PC-3 (cell line): ENCODE measurements at regions not wholly inside any gene's neighbourhood (a gene's known extent, or its start where the extent isn't known, plus 50 kb on each side); places are given as distances from the start of the nearest gene placed in this dataset.
"Not testable (repeated sequence)": the region's sequence is repeated elsewhere in the genome, so short reads cannot be mapped to it uniquely, and the experiment has no call there.

Experiments used
- ATAC-seq: fragments of 200-7000 bp; cut with Tn5 transposase; 2 replicates; pipeline ENCODE4 v1.9.1; 2020; ENCODE audit warnings: mild to moderate bottlenecking, moderate library complexity
- BruUV-seq: library from RNA; stranded (reverse); fragments of 400-500 nt; replicated peaks from 2 replicates; lab custom pipeline; 2021; lab: Mats Ljungman, UMichigan
- CTCF ChIA-PET: fragments of 300-600 bp; sonication (Branson Sonifier 250); formaldehyde crosslinking; loops from one replicate; lab custom pipeline; 2022; ENCODE audit warnings: antibody characterized with exemption; lab: Charles Lee
- POLR2A ChIA-PET: fragments of 300-600 bp; sonication (Branson Sonifier 250); formaldehyde crosslinking; loops from one replicate; lab custom pipeline; 2022; ENCODE audit warnings: antibody characterized with exemption; ENCODE audit not compliant: unreplicated experiment; lab: Charles Lee
- DNase-seq: peaks from one replicate; pipeline ENCODE4 v3.0.0-alpha.2; 2015
- H2AFZ ChIP-seq: fragments of 300-600 bp; sonication (generic); 2 replicates; pipeline ENCODE4 v1.6.0; 2016; ENCODE audit warnings: antibody characterized with exemption, low read length
- H3F3A ChIP-seq: fragments of 300-600 bp; sonication (generic); one replicate; pipeline ENCODE4 v1.6.0; 2017; ENCODE audit warnings: antibody characterized with exemption, low read length, control low read depth, mild to moderate bottlenecking; ENCODE audit not compliant: unreplicated experiment
- H3K27ac ChIP-seq: fragments of 300-600 bp; sonication (generic); 2 replicates; pipeline ENCODE4 v1.5.1; 2016; ENCODE audit warnings: mild to moderate bottlenecking, low read length
- H3K27me3 ChIP-seq: fragments of 300-600 bp; sonication (generic); 2 replicates; pipeline ENCODE4 v1.6.1; 2016; ENCODE audit warnings: low read length, mixed read lengths
- H3K36me3 ChIP-seq: fragments of 300-600 bp; sonication (generic); 2 replicates; pipeline ENCODE4 v1.6.1; 2016; ENCODE audit warnings: low read depth, mixed run types, low read length, mixed read lengths
- H3K4me1 ChIP-seq: fragments of 300-600 bp; sonication (generic); 2 replicates; pipeline ENCODE4 v1.5.1; 2016; ENCODE audit warnings: low read length; ENCODE audit not compliant: insufficient read depth
- H3K4me2 ChIP-seq: fragments of 300-600 bp; sonication (generic); 2 replicates; pipeline ENCODE4 v1.6.0; 2016; ENCODE audit warnings: low read length
- H3K4me3 ChIP-seq: fragments of 300-600 bp; sonication (generic); 2 replicates; pipeline ENCODE4 v1.5.1; 2016; ENCODE audit warnings: mild to moderate bottlenecking, low read length, mixed read lengths
- H3K79me2 ChIP-seq: fragments of 300-600 bp; sonication (generic); 2 replicates; pipeline ENCODE4 v1.6.1; 2017; ENCODE audit warnings: low read length, mixed read lengths
- H3K9ac ChIP-seq: fragments of 300-600 bp; sonication (generic); 2 replicates; pipeline ENCODE4 v1.6.0; 2016; ENCODE audit warnings: mild to moderate bottlenecking, low read length
- H3K9me2 ChIP-seq: fragments of 300-600 bp; sonication (generic); replicated peaks from 2 replicates; pipeline ENCODE4 v1.6.1; 2016; ENCODE audit warnings: mixed run types, low read length, mixed read lengths
- H3K9me3 ChIP-seq: fragments of 300-600 bp; sonication (generic); 2 replicates; pipeline ENCODE4 v1.6.1; 2016; ENCODE audit warnings: low read length, mixed read lengths
- H4K20me1 ChIP-seq: fragments of 300-600 bp; sonication (generic); 2 replicates; pipeline ENCODE4 v1.6.1; 2016; ENCODE audit warnings: low read length, mixed read lengths
- EZH2 ChIP-seq: fragments of 300-600 bp; sonication (generic); IDR thresholded peaks from one replicate; pipeline ENCODE4 v1.6.1; 2017; ENCODE audit warnings: antibody characterized with exemption, mild to moderate bottlenecking, low read length; ENCODE audit not compliant: unreplicated experiment
- EZH2phosphoT487 ChIP-seq: fragments of 300-600 bp; sonication (generic); IDR thresholded peaks from 2 replicates; pipeline ENCODE4 v1.6.1; 2018; ENCODE audit warnings: mild to moderate bottlenecking, antibody characterized with exemption, low read length, borderline replicate concordance
- intact Hi-C: fragments of 100-400 bp; cut with micrococcal nuclease; formaldehyde crosslinking; loops from 2 replicates; pipeline ENCODE4 v1.9.0; 2023
- TF ChIP-seq, protein P1 (sequence below): fragments of 300-600 bp; sonication (generic); conservative IDR thresholded peaks from 2 replicates; pipeline ENCODE4 v1.5.1; 2017; ENCODE audit warnings: antibody characterized with exemption, low read depth, mild to moderate bottlenecking, low read length

DNA sequence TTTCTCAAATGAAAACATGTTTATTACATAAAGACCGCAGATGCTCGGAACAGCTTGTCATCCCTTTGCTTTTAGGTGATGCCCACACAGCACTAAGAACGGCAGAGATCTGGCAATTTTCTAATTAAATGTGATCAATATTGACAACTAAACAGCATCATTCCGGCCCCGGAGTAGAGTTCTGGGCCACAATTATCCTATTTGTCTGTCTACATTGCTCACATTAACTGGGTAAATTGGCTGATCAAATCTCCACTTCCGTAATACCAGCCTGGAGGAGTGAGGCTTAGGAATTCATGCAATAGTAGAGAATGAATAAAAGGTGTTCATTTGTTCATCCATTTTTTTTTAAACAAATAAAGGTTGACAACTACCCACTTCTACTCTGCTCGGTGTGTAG, 245.1 kb upstream of the C9orf72 start:
- Histone ChIP-seq H3K4me2 (no peak overlapping the region), H4K20me1 (no peaks in the 10 kb centered on the region), H3K79me2 (no peaks in the 10 kb centered on the region), H3F3A (no peaks in the 10 kb centered on the region), H3K9me2 (no peaks in the 10 kb centered on the region), H3K27me3 (0 out of 2 replicates have a peak, but pooled peaks cover 5% of the 10 kb centered on the region), H3K9ac (no peak overlapping the region), H2AFZ (no peak overlapping the region), H3K4me3 (no peak overlapping the region), H3K36me3 (no peaks in the 10 kb centered on the region), H3K27ac (no peak overlapping the region), H3K4me1 (no peaks in the 10 kb centered on the region), H3K9me3 (no peaks in the 10 kb centered on the region)
- TF ChIP-seq EZH2 (no peak), EZH2phosphoT487 (no peak)
- TF ChIP-seq, protein P1, sequence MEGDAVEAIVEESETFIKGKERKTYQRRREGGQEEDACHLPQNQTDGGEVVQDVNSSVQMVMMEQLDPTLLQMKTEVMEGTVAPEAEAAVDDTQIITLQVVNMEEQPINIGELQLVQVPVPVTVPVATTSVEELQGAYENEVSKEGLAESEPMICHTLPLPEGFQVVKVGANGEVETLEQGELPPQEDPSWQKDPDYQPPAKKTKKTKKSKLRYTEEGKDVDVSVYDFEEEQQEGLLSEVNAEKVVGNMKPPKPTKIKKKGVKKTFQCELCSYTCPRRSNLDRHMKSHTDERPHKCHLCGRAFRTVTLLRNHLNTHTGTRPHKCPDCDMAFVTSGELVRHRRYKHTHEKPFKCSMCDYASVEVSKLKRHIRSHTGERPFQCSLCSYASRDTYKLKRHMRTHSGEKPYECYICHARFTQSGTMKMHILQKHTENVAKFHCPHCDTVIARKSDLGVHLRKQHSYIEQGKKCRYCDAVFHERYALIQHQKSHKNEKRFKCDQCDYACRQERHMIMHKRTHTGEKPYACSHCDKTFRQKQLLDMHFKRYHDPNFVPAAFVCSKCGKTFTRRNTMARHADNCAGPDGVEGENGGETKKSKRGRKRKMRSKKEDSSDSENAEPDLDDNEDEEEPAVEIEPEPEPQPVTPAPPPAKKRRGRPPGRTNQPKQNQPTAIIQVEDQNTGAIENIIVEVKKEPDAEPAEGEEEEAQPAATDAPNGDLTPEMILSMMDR: no peak
- BruUV-seq: no TSS peak
- DNase-seq: no peak
- ChIA-PET POLR2A (no interaction called here), CTCF (no interaction called here)
- ATAC-seq: no peak
- intact Hi-C loops: no loop called here

DNA sequence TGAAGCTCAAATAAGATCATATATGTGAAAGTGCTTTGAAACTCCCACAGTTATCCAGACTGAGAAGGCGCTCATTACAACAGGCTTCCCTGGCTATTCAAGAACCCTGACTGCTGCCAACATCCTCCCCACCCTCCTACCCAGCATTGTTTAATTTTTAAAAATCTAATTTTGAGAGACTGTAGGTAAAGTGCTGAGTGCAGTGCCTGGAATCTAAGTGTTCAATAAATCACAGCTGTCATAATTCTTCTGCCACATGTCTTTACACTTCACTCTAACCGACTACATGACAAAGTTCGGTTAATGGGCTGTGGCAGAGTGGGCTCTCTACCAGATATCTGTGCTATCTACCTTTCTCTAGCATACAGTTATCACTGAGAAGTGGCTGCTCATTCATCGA, 255.6 kb upstream of the C9orf72 start:
- intact Hi-C loops: no loop called here
- ChIA-PET POLR2A (no interaction called here), CTCF (no interaction called here)
- Histone ChIP-seq H3K9me2 (no peaks in the 10 kb centered on the region), H3K4me2 (no peak overlapping the region), H3K4me1 (no peaks in the 10 kb centered on the region), H3K9ac (no peak overlapping the region), H3K27me3 (no peaks in the 10 kb centered on the region), H4K20me1 (no peaks in the 10 kb centered on the region), H2AFZ (no peak overlapping the region), H3K36me3 (no peaks in the 10 kb centered on the region), H3F3A (no peaks in the 10 kb centered on the region), H3K4me3 (no peak overlapping the region), H3K79me2 (no peaks in the 10 kb centered on the region), H3K27ac (no peak overlapping the region), H3K9me3 (no peaks in the 10 kb centered on the region)
- no TSS peak for BruUV-seq
- TF ChIP-seq EZH2phosphoT487 (no peak), EZH2 (no peak)
- TF ChIP-seq, protein P1: no peak
- ATAC-seq: no peak
- DNase-seq: no peak

DNA sequence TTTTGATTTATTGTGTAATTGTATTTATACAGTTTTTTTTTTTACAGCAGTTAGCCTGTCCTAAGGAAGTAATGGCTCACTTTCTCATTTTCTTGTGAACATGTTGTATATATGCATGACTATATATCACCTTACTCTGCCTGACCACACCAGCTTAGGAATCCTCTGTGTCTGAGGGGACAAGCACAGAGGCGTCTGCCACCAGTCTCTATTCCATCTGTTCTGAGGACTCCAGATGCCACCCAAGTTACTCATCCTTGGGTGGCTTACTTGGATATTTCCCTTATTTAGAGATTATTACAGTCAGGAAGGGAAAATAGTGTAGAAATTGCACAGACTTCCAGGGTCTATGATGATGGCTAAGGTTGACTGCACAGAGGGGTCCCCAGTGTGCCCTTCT, 256.3 kb upstream of the C9orf72 start:
- no peak overlapping the region for H3K27ac ChIP-seq
- ChIA-PET CTCF (no interaction called here), POLR2A (no interaction called here)
- no peaks in the 10 kb centered on the region for H3K79me2 ChIP-seq
- H3K27me3 ChIP-seq: no peaks in the 10 kb centered on the region
- H3K4me1 ChIP-seq: no peaks in the 10 kb centered on the region
- no peaks in the 10 kb centered on the region for H3K9me3 ChIP-seq
- no peaks in the 10 kb centered on the region for H4K20me1 ChIP-seq
- H3K4me3 ChIP-seq: no peak overlapping the region
- no TSS peak for BruUV-seq
- no peak overlapping the region for H3K9ac ChIP-seq
- H3K36me3 ChIP-seq: no peaks in the 10 kb centered on the region
- H2AFZ ChIP-seq: no peak overlapping the region
- no peaks in the 10 kb centered on the region for H3K9me2 ChIP-seq
- H3F3A ChIP-seq: no peaks in the 10 kb centered on the region
- H3K4me2 ChIP-seq: no peak overlapping the region
- TF ChIP-seq, protein P1: no peak
- TF ChIP-seq EZH2phosphoT487: no peak
- TF ChIP-seq EZH2: no peak
- no peak for DNase-seq
- ATAC-seq: no peak
- intact Hi-C loops: no loop called here

DNA sequence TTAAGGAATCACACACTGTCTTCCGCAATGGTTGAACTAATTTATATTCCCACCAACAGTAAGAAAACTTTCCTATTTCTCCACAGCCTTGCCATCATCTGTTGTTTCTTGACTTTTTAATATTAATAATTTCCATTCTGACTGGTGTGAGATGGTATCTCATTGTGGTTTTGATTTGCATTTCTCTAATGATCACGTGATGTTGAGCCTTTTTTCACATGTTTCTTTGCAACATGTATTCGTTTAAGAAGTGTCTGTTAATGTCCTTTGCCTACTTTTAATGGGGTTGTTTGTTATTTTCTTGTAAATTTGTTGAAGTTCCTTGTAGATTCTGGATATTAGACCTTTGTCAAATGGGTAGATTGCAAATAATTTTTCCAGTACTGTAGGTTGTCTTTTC, 258.8 kb upstream of the C9orf72 start:
- BruUV-seq, H3F3A ChIP-seq, CTCF ChIA-PET, H4K20me1 ChIP-seq, DNase-seq, H3K9me3 ChIP-seq, H3K4me1 ChIP-seq, H3K9ac ChIP-seq, H3K27ac ChIP-seq, intact Hi-C loops, H3K36me3 ChIP-seq, ATAC-seq, H3K4me3 ChIP-seq, POLR2A ChIA-PET, H3K4me2 ChIP-seq, H3K79me2 ChIP-seq, H3K9me2 ChIP-seq, H2AFZ ChIP-seq: not testable (repeated sequence)
- H3K27me3 ChIP-seq: peaks cover 15% of the 10 kb centered on the region
